ENCODE measurements at regions not wholly inside any gene's neighbourhood (a gene's known extent, or its start where the extent isn't known, plus 50 kb on each side); places are given as distances from the start of the nearest gene placed in this dataset.

- H3K27ac ChIP-seq (ENCODE audit: low read depth in 1 of 2, low read length in 2 of 2), result no peak overlapping the region
- no peaks in the 10 kb centered on the region for H3K36me3 ChIP-seq (ENCODE audit: control insufficient read depth in 4 of 4, insufficient read depth in 3 of 4, low read depth in 1 of 4, low read length in 3 of 4)
- no peaks in the 10 kb centered on the region for H3K9me3 ChIP-seq (ENCODE audit: control insufficient read depth in 4 of 4, low read length in 3 of 4)
- 76% methylated on average over 3 of the region's 3 CpGs for WGBS
- no peaks in the 10 kb centered on the region for H3K4me1 ChIP-seq (ENCODE audit: control insufficient read depth in 4 of 4, insufficient read depth in 4 of 4, low read length in 3 of 4)
- H3K9ac ChIP-seq (ENCODE audit: low read depth in 1 of 2, low read length in 2 of 2), result no peak overlapping the region
- TF ChIP-seq RXRA (IDR thresholded peaks at IDR 0.05) (no peak), FOXA2 (IDR thresholded peaks at IDR 0.05) (no peak), MAX (IDR thresholded peaks at IDR 0.05) (no peak), NR2F2 (IDR thresholded peaks at IDR 0.05) (no peak), YY1 (IDR thresholded peaks at IDR 0.05) (no peak)
- H3K4me3 ChIP-seq (ENCODE audit: low read depth in 1 of 3, low read length in 3 of 3), result no peak overlapping the region
- DNase-seq (ENCODE audit: low spot score), result no peak
- no peaks in the 10 kb centered on the region for H3K27me3 ChIP-seq (ENCODE audit: control insufficient read depth in 4 of 4, insufficient read depth in 4 of 4, low read length in 3 of 4)
Observed at GRCh38 chr22:34998921-34999320, 67.0 kb upstream of the ISX start.

- Histone ChIP-seq H3K9ac (ENCODE audit: low read depth in 1 of 2, low read length in 2 of 2) (no peak overlapping the region), H3K4me1 (ENCODE audit: control insufficient read depth in 4 of 4, insufficient read depth in 4 of 4, low read length in 3 of 4) (no peaks in the 10 kb centered on the region), H3K27ac (ENCODE audit: low read depth in 1 of 2, low read length in 2 of 2) (no peak overlapping the region), H3K27me3 (ENCODE audit: control insufficient read depth in 4 of 4, insufficient read depth in 4 of 4, low read length in 3 of 4) (peaks cover 0 to 2% (median 0%) of the 10 kb centered on the region in 4 donors), H3K9me3 (ENCODE audit: control insufficient read depth in 4 of 4, low read length in 3 of 4) (no peaks in the 10 kb centered on the region), H3K36me3 (ENCODE audit: control insufficient read depth in 4 of 4, insufficient read depth in 3 of 4, low read depth in 1 of 4, low read length in 3 of 4) (no peaks in the 10 kb centered on the region), H3K4me3 (ENCODE audit: low read depth in 1 of 3, low read length in 3 of 3) (no peak overlapping the region)
- DNase-seq (ENCODE audit: low spot score), result no peak
- TF ChIP-seq TAF1 (conservative IDR thresholded peaks at IDR 0.05) (no peak), MAX (IDR thresholded peaks at IDR 0.05) (no peak), REST (IDR thresholded peaks at IDR 0.05) (no peak), EGR1 (IDR thresholded peaks at IDR 0.05; ENCODE audit: low read depth in 2 of 2) (no peak), RAD21 (IDR thresholded peaks at IDR 0.05) (no peak), CTCF (IDR thresholded peaks at IDR 0.05; ENCODE audit: low read depth, low read length, missing input control) (no peak), YY1 (IDR thresholded peaks at IDR 0.05) (no peak), SP1 (IDR thresholded peaks at IDR 0.05) (no peak), HNF4G (IDR thresholded peaks at IDR 0.05) (no peak), HNF4A (conservative IDR thresholded peaks at IDR 0.05) (no peak), ZBTB33 (IDR thresholded peaks at IDR 0.05) (no peak)
- 71% methylated on average over 5 of the region's 5 CpGs for WGBS
Observed at GRCh38 chr22:35008213-35008612, 57.7 kb upstream of the ISX start.
